HUES64 (cell line): ENCODE measurements at regions not wholly inside any gene's neighbourhood (a gene's known extent, or its start where the extent isn't known, plus 50 kb on each side); places are given as distances from the start of the nearest gene placed in this dataset.
"Not testable (repeated sequence)": the region's sequence is repeated elsewhere in the genome, so short reads cannot be mapped to it uniquely, and the experiment has no call there.

Experiments used
- H3K27ac ChIP-seq: 2 replicates; pipeline ENCODE4 v1.7.0; 2013; ENCODE audit warnings: low read depth, low read length, inconsistent platforms
- H3K27me3 ChIP-seq: 2 replicates; pipeline ENCODE4 v1.6.1; 2013; ENCODE audit warnings: mild to moderate bottlenecking, low read length; ENCODE audit not compliant: insufficient read depth
- H3K36me3 ChIP-seq: 2 replicates; pipeline ENCODE4 v1.6.1; 2013; ENCODE audit warnings: mild to moderate bottlenecking, low read length; ENCODE audit not compliant: insufficient read depth
- H3K4me1 ChIP-seq: 2 replicates; pipeline ENCODE4 v1.6.1; 2013; ENCODE audit warnings: mild to moderate bottlenecking, low read length, moderate library complexity; ENCODE audit not compliant: insufficient read depth
- H3K4me3 ChIP-seq: 2 replicates; pipeline ENCODE4 v1.5.1; 2013; ENCODE audit warnings: mild to moderate bottlenecking, low read length, moderate library complexity
- H3K9ac ChIP-seq: 2 replicates; pipeline ENCODE4 v1.6.1; 2013; ENCODE audit warnings: mild to moderate bottlenecking, low read depth, low read length
- H3K9me3 ChIP-seq: 2 replicates; pipeline ENCODE4 v1.6.1; 2013; ENCODE audit warnings: low read depth, low read length; ENCODE audit not compliant: insufficient read depth
- WGBS: fragments of 150-250, 120-280 bp; methylation state at CpG from one replicate; pipeline ENCODE4 v1.1.7; 2013; ENCODE audit warnings: missing lambda C conversion rate; 5-methylcytosine and 5-hydroxymethylcytosine counted together

DNA sequence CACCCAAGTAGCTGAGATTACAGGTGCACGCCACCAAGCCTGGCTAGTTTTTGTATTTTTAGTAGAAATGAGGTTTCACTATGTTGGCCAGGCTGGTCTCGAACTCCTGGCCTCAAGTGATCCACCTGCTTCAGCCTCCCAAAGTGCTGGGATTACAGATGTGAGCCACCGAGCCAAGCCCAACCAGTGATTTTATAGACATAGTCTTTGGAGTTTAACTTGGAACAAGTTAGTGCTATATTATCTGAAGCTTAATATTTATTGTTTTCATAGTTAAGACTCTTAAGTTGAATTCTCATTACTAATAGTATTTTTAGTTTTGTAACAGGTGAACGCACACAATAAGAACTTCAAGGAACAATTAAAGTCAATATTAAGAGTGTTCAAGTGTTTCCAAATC lies 122.1 kb downstream of the SPAG6 start:
- H3K9me3 ChIP-seq, H3K9ac ChIP-seq, H3K27ac ChIP-seq, H3K4me3 ChIP-seq, H3K36me3 ChIP-seq, H3K4me1 ChIP-seq: not testable (repeated sequence)
- H3K27me3 ChIP-seq: peaks cover 34% of the 10 kb centered on the region
- 88% methylated on average over 4 of the region's 4 CpGs for WGBS

DNA sequence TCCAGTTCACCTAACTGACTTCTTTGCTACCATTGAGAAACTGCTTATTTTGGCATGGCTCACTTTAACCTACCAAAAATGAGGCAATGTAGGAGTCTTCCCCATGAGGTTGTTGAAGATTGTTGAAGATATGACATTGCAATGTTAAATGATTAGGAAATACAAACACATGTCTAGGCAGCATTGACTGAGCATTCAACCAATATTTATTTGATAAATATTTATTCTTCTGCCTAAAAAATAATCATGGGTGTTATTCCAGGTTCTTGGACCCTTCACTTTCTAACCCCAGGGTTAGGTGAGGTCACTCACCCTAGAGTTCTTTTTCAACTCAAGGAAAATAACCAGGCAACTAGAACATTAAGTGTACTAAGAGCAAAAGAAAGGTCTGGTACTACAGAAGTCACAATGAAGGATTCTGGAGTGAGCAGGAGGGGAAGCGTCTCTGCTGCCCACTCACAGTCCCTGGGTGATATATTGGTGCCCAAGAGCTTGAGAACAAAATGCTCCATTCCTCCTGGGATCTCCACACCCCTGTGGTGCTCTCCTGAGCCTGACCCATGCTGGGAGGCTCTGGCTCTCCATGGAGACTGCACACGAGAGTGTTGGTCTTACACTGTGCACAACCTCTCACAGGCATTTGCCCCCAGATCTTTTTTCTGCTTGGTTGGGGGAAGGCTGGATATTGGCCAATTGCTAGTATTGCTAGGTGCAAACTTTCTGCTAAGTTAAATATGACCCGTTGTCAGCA lies 123.4 kb downstream of the SPAG6 start:
- H3K4me3 ChIP-seq: no peak overlapping the region
- H3K36me3 ChIP-seq: no peaks in the 10 kb centered on the region
- no peak overlapping the region for H3K9ac ChIP-seq
- H3K4me1 ChIP-seq: no peaks in the 10 kb centered on the region
- no peak overlapping the region for H3K27ac ChIP-seq
- peaks cover 48% of the 10 kb centered on the region for H3K27me3 ChIP-seq
- no peaks in the 10 kb centered on the region for H3K9me3 ChIP-seq
- 84% methylated on average over 3 of the region's 3 CpGs for WGBS

DNA sequence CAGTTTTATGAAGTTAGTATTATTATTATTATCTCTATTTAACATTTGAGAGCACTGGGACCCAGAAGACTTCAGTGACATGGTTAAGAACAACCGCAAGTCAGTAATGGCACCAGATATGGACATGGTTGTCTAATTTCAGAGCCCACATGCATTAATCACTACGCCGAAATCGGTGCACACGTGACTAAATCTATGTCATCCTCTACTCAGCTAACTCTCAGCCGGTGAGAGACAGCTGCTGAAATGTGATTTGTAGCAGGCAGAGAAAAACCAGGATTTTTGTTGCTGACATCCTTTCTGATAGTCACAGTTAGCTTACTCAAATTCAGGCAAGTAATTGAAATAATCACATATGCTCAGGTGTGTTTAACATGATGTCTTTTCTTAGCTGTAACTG lies 127.7 kb downstream of the SPAG6 start:
- H3K4me3 ChIP-seq: no peak overlapping the region
- peaks cover 8% of the 10 kb centered on the region; the same call in 1 of the 2 replicates for H3K4me1 ChIP-seq
- H3K9ac ChIP-seq: no peak overlapping the region
- H3K9me3 ChIP-seq: no peaks in the 10 kb centered on the region
- peaks cover 91% of the 10 kb centered on the region for H3K27me3 ChIP-seq
- no peak overlapping the region for H3K27ac ChIP-seq
- 88% methylated on average over 6 of the region's 6 CpGs for WGBS
- no peaks in the 10 kb centered on the region for H3K36me3 ChIP-seq

DNA sequence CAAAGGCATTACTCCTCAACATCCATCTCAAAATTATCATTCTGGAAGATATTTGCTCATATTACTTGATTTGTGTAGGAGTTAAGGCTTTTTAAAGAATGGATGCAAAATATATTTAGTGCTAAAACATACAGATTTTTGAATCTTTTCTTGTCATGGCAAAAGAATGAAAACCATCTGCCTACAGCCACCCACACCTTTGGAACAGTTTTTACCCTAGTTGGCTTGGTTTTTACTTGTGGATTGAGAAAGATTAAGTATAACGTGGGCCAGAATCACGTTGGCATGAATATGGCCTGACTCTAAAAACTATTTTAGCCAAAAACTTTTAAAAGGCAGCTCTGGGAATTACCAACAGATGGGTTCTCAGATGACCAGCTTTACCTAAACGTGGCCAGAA lies 128.2 kb downstream of the SPAG6 start:
- Histone ChIP-seq H3K36me3 (no peaks in the 10 kb centered on the region), H3K4me1 (peaks cover 8% of the 10 kb centered on the region; the same call in 1 of the 2 replicates), H3K9ac (no peak overlapping the region), H3K27ac (no peak overlapping the region), H3K27me3 (peaks cover 95% of the 10 kb centered on the region), H3K9me3 (no peaks in the 10 kb centered on the region), H3K4me3 (no peak overlapping the region)
- 95% methylated on average over 3 of the region's 3 CpGs for WGBS

DNA sequence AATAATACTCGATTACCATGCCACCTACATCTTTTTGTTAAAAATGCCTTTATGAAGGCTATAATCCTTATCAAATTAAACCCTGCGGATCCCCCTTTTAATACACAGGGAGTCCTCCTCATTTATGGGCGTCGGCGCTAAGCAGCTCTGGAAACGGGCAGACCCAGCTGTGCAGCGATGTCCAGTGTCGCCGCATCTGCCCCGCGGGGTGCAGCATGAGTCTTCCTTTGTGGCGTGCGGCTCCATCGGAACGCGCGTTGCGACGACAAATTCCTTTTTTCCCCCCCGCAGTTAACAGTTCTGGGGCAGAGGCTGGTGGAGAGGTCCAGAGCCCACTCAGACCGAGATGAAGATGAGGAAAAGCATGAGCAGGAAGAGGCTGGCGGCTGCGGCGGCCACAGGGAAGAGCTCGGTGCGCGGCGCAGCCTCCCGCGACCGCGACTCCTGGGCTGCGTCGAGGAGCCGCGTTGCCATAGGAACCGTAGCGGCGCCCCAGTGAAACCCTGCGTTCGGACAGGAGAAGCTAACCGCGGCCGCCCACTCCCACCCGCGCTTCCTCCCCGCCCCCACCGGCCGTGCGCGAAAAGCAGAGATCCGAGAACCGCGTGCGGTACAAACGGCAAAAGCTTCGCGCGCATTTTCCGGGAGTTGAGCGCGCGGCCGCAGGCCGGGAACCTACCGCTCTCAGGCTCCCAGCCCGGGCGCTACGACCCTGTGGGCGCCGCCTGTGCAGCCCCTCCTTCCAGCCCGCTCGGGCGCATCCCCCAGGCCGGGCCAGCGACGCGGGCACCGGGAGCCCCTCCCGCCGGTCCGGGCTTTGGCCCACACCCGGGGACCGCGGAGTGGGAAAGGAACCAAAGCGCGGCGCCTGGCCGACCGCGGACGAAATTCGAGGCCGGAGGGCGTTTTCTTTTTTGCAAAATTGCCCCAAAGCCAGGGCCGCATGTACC lies 130.6 kb downstream of the SPAG6 start:
- H3K9me3 ChIP-seq: no peaks in the 10 kb centered on the region
- H3K4me1 ChIP-seq: peaks cover 8% of the 10 kb centered on the region; the same call in 1 of the 2 replicates
- H3K27ac ChIP-seq: no peak overlapping the region
- 1% methylated on average over 96 of the region's 96 CpGs for WGBS
- no peaks in the 10 kb centered on the region for H3K36me3 ChIP-seq
- H3K27me3 ChIP-seq: peaks cover 99% of the 10 kb centered on the region
- no peak overlapping the region for H3K9ac ChIP-seq
- H3K4me3 ChIP-seq: peak overlapping the region; percentile 54

DNA sequence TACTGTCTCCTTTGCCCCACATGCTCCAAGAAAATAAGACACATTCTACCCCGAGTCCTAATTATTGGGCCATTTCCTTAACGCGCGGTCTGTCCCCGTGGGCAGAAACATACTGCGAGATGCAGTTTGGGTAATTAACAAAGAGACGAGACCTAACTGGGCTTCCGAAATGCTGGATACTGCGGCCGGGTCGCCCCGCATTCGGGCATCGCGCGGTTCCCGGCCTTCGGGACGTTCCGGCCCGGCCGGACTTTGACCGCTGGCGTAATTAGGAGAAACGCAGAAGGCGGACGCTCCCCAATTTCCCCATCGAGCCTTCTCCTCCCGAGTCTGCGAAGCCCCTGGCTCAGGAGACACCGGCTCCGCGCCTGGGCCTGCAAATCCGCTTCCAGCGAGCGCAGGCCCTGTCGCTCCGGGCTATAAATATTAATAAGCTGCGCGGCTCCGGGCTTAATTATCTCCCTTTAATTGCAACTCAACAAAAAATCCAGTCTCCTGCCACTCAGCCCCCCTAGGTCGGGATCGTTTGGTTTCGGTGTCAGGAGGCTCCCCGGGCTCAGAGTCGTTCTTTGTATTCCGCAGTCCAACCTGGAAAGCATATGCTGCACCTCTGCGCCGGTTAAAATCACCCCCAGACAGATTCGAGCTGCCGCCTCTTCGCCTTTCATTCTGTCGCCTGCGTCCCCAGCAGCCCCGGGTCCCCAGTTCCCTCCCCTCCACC lies 131.5 kb downstream of the SPAG6 start:
- under 1% methylated on average over 55 of the region's 55 CpGs for WGBS
- Histone ChIP-seq H3K9me3 (no peaks in the 10 kb centered on the region), H3K27ac (no peak overlapping the region), H3K4me1 (peaks cover 12% of the 10 kb centered on the region; the same call in 1 of the 2 replicates), H3K4me3 (peak overlapping the region; percentile 54), H3K9ac (no peak overlapping the region), H3K36me3 (no peaks in the 10 kb centered on the region), H3K27me3 (peaks cover 96% of the 10 kb centered on the region)

DNA sequence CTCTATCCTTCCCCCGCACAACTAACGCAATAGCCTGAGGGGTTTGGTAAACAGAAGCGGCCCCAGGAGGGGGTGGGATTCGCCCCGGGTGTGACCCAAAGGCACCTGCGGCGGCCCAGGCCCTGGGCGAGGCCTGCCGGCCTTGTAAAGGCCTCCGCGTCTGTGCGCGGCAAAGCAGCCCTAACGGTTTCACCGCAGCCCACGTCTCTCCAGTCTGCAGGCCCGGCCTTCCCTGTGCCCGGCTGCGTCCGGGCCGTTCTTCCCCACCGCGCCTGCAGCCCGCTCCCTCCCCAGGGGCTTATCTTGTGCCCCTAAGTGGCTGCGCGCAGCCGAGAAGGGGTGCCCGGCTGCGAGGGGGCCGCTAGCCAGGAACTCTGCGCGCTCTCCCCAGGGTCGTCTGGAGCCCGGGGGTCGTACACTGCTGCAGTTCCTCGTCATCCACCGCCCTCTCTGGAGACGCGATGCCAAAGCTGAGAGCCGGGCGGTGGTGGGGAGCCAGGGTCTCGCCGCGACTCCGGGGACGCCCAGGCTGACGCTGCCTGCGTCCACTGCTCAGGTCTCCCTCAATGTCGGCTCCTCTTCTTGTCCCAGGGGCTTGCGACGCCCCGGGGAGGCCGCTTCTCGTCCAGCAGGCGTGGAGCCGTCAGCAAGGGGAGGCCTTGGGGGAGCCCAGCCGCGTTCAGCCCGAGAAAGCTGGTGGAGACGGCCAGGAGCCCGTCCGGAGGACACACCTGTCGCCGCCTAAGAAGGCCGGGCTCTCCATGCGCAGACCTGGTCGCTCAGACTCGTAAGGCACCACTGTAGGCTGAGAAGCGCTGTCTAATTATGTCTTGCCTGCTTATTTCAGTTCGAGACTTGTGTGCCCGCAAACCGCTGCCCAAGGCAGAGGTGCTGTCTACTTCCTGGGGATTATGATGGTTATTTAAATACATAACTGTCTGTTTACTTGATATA lies 132.3 kb downstream of the SPAG6 start:
- Histone ChIP-seq H3K9ac (no peak overlapping the region), H3K4me3 (peak overlapping the region; percentile 54), H3K27me3 (peaks cover 87% of the 10 kb centered on the region), H3K27ac (no peak overlapping the region), H3K9me3 (no peaks in the 10 kb centered on the region), H3K36me3 (no peaks in the 10 kb centered on the region), H3K4me1 (peaks cover 19% of the 10 kb centered on the region)
- WGBS: 2% methylated on average over 72 of the region's 72 CpGs

DNA sequence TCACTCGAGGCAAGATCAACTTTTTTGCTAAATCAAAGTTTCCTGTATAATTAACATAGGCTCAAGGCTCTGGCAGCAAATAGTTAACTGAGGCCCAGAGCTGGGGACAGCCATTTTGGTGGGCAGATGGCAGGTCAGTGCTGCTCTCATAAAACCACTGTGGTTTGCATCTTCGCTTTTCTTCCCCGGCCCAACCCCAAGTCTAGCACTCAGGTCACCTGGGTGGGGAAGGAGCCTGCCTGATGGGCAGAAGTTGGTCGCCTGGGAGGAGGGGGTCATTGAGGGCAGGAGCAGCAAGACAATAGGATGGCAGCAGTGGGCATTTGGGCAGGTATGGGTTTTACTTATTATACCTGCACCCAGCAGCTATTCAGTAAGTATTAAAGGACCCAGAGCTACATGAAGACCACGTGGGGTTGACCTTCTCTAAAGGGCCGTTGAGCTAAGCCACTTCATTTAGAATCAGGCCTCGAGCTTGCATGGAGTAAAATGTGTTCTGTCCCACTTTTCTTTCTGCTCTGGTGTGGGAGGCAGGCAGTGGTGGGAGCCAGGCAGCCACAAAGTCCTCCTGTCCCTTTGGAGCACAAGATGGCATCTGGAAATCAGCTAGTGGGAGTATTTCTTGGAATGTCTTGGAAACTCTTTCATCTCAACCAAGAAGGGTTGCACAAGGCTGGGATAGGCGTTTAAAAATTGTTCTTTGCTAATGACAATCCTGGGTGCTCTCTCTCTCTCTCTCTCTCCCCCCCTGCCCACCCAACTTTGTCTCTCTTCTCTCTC lies 133.4 kb downstream of the SPAG6 start:
- 69% methylated on average over 8 of the region's 8 CpGs for WGBS
- no peak overlapping the region; the same call in 1 of the 2 replicates for H3K4me3 ChIP-seq

DNA sequence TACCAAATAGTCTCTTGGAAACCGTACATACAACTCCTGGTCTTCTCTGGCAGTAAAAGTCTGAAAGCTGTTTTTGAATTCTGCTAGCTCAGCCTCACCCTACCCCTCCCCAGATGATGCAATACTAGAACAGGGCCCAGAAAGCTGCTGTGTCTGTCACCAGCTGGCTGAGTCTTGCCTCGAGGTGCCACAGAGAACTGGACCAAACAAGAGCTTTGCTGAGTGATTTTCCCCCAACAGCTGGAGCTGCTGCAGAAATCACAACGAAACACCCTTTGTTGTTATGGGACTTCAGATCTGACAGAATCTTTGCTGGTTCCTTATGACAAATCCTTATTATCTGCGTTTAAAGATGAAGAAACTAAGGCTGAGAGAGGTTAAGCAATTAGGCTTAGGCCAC lies 134.1 kb downstream of the SPAG6 start:
- WGBS: 83% methylated on average over 4 of the region's 4 CpGs
- no peak overlapping the region for H3K27ac ChIP-seq
- peaks cover 19% of the 10 kb centered on the region for H3K4me1 ChIP-seq
- no peaks in the 10 kb centered on the region for H3K9me3 ChIP-seq
- H3K27me3 ChIP-seq: peaks cover 69% of the 10 kb centered on the region
- no peaks in the 10 kb centered on the region for H3K36me3 ChIP-seq
- no peak overlapping the region for H3K4me3 ChIP-seq
- no peak overlapping the region for H3K9ac ChIP-seq

More for the DNA sequence above, 133.4 kb downstream of the SPAG6 start:
- Histone ChIP-seq H3K9me3 (no peaks in the 10 kb centered on the region), H3K27ac (no peak overlapping the region), H3K9ac (no peak overlapping the region), H3K36me3 (no peaks in the 10 kb centered on the region), H3K4me1 (peaks cover 19% of the 10 kb centered on the region), H3K27me3 (peaks cover 76% of the 10 kb centered on the region)
